Right cardiac atrium (tissue), 5 donors: ENCODE measurements at regions not wholly inside any gene's neighbourhood (a gene's known extent, or its start where the extent isn't known, plus 50 kb on each side); places are given as distances from the start of the nearest gene placed in this dataset.
"Not testable (repeated sequence)": the region's sequence is repeated elsewhere in the genome, so short reads cannot be mapped to it uniquely, and the experiment has no call there.

Experiments
- ATAC-seq, 2 donors: fragments of 200-7000 bp; cut with Tn5 transposase; one replicate each; pipeline versions ENCODE4 v1.8.0 to v1.9.1; 2020; ENCODE audit warnings: moderate library complexity in 2 of 2, mild to moderate bottlenecking in 1 of 2
- DNase-seq, 3 donors: peaks; one replicate each; pipeline ENCODE4 v3.0.0-alpha.2; 2020
- H3K27ac ChIP-seq: one replicate; pipeline ENCODE4 v1.5.1; 2013; ENCODE audit warnings: mild to moderate bottlenecking, low read length, control low read depth, moderate library complexity
- H3K27me3 ChIP-seq: one replicate; pipeline ENCODE4 v1.6.1; 2013; ENCODE audit not compliant: control insufficient read depth, insufficient read depth
- H3K4me1 ChIP-seq: one replicate; pipeline ENCODE4 v1.6.1; 2013; ENCODE audit warnings: low read length; ENCODE audit not compliant: control insufficient read depth, insufficient read depth
- H3K4me3 ChIP-seq: one replicate; pipeline ENCODE4 v1.5.1; 2013; ENCODE audit warnings: low read length, control low read depth
- H3K9me3 ChIP-seq: one replicate; pipeline ENCODE4 v1.6.1; 2013; ENCODE audit warnings: low read length; ENCODE audit not compliant: control insufficient read depth
- WGBS: extraction: QIAGEN DNeasy Blood & Tissue Kit; methylation state at CpG from one replicate; pipeline ENCODE4 v1.1.7; 2013; 5-methylcytosine and 5-hydroxymethylcytosine counted together
- intact Hi-C, 4 donors: fragments of 100-400 bp; cut with DNase I; formaldehyde crosslinking; loops; one replicate each; pipeline versions ENCODE4 v1.11.0 to v1.14.0; 2022 to 2023
- donor health status: healthy with polysubstance abuse.
- donor health status: DM: no; HTN: yes; CAD: no.
- donor health status: DM: no; HTN: no; CAD: no.
- donor health status: DM: no; HTN: yes; CAD: no; lungs with severe emphysema.
- donor health status: DM: yes; HTN: yes; CAD: no.

- H3K27me3 ChIP-seq = no peaks in the 10 kb centered on the region
- intact Hi-C loops = no loop called here
- DNase-seq (no peak), ATAC-seq (no peak)
- H3K9me3 ChIP-seq = no peaks in the 10 kb centered on the region
- H3K4me1 ChIP-seq = no peaks in the 10 kb centered on the region
- H3K27ac ChIP-seq = no peak overlapping the region
- H3K4me3 ChIP-seq = no peak overlapping the region
- 98% methylated on average over 10 of the region's 10 CpGs for WGBS
Observed at GRCh38 chr22:19658057-19658966, 56.0 kb upstream of the SEPTIN5 start.

- no peak for ATAC-seq
- DNase-seq = no peak
- Histone ChIP-seq H3K9me3 (no peaks in the 10 kb centered on the region), H3K27me3 (no peaks in the 10 kb centered on the region), H3K4me1 (no peaks in the 10 kb centered on the region), H3K27ac (no peak overlapping the region), H3K4me3 (no peak overlapping the region)
- intact Hi-C loops = no loop called here
- 95% methylated on average over 8 of the region's 8 CpGs for WGBS
Observed at GRCh38 chr22:19658967-19659804, 55.1 kb upstream of the SEPTIN5 start.

- Histone ChIP-seq H3K27me3 (no peaks in the 10 kb centered on the region), H3K27ac (no peak overlapping the region), H3K4me3 (no peak overlapping the region), H3K4me1 (no peaks in the 10 kb centered on the region), H3K9me3 (no peaks in the 10 kb centered on the region)
- WGBS = 96% methylated on average over 12 of the region's 12 CpGs
- ATAC-seq (no peak), DNase-seq (no peak)
- intact Hi-C loops = no loop called here
Observed at GRCh38 chr22:19659805-19660345, 54.4 kb upstream of the SEPTIN5 start.

- H3K4me3 ChIP-seq, H3K9me3 ChIP-seq, H3K4me1 ChIP-seq, ATAC-seq, DNase-seq, intact Hi-C loops, H3K27me3 ChIP-seq, H3K27ac ChIP-seq: not testable (repeated sequence)
- 98% methylated on average over 12 of the region's 12 CpGs for WGBS
Observed at GRCh38 chr22:19660583-19660982, 53.7 kb upstream of the SEPTIN5 start.

GRCh38 chr22:19661156-19661555 lies 53.1 kb upstream of the SEPTIN5 start:
- no peak overlapping the region for H3K27ac ChIP-seq
- DNase-seq (no peak), ATAC-seq (no peak)
- intact Hi-C loops = no loop called here
- H3K4me3 ChIP-seq = no peak overlapping the region
- no peaks in the 10 kb centered on the region for H3K27me3 ChIP-seq
- no peaks in the 10 kb centered on the region for H3K9me3 ChIP-seq
- H3K4me1 ChIP-seq = no peaks in the 10 kb centered on the region

- H3K27me3 ChIP-seq, H3K9me3 ChIP-seq, DNase-seq, H3K27ac ChIP-seq, H3K4me1 ChIP-seq, H3K4me3 ChIP-seq, ATAC-seq, intact Hi-C loops: not testable (repeated sequence)
- 78% methylated on average over 22 of the region's 22 CpGs for WGBS
Observed at GRCh38 chr22:19662049-19662684, 52.1 kb upstream of the SEPTIN5 start.

GRCh38 chr22:19663286-19663815 lies 51.0 kb upstream of the SEPTIN5 start:
- peak; percentile 53 to 81 (median 80) for DNase-seq
- 20% methylated on average over 6 of the region's 6 CpGs for WGBS
- Histone ChIP-seq H3K9me3 (no peaks in the 10 kb centered on the region), H3K27me3 (no peaks in the 10 kb centered on the region), H3K27ac (no peak overlapping the region), H3K4me3 (no peak overlapping the region), H3K4me1 (no peaks in the 10 kb centered on the region)
- intact Hi-C loops = no loop called here
- ATAC-seq = peak; percentile 57 to 68

- ATAC-seq (peak; percentile 54 to 67), DNase-seq (peak; percentile 67 to 85 (median 70))
- no peaks in the 10 kb centered on the region for H3K4me1 ChIP-seq
- intact Hi-C loops = no loop called here
- no peaks in the 10 kb centered on the region for H3K9me3 ChIP-seq
- 39% methylated on average over 14 of the region's 14 CpGs for WGBS
- H3K27me3 ChIP-seq = no peaks in the 10 kb centered on the region
- H3K4me3 ChIP-seq = no peak overlapping the region
- no peak overlapping the region for H3K27ac ChIP-seq
Observed at GRCh38 chr22:19663821-19664355, 50.4 kb upstream of the SEPTIN5 start.

- H3K4me3 ChIP-seq = no peak overlapping the region
- no peak for ATAC-seq
- no peak for DNase-seq
- intact Hi-C loops = no loop called here
- 61% methylated on average over 2 of the region's 2 CpGs for WGBS
- no peaks in the 10 kb centered on the region for H3K27me3 ChIP-seq
- no peaks in the 10 kb centered on the region for H3K9me3 ChIP-seq
- H3K27ac ChIP-seq = no peak overlapping the region
- no peaks in the 10 kb centered on the region for H3K4me1 ChIP-seq
Observed at GRCh38 chr22:19664406-19664805, 49.9 kb upstream of the SEPTIN5 start.
